Ramos (cell line): ENCODE measurements at regions not wholly inside any gene's neighbourhood (a gene's known extent, or its start where the extent isn't known, plus 50 kb on each side); places are given as distances from the start of the nearest gene placed in this dataset.

Experiments
- in situ Hi-C: fragments of 300-500 bp; cut with MboI; formaldehyde crosslinking; loops from one replicate; pipeline ENCODE4 v1.14.3; 2022; ENCODE audit warnings: low sequenced_read_pairs; ENCODE audit not compliant: unreplicated experiment

GRCh38 chr2:18218160-18218933, 339.9 kb downstream of the KCNS3 start:
- in situ Hi-C loops: no loop called here

DNA sequence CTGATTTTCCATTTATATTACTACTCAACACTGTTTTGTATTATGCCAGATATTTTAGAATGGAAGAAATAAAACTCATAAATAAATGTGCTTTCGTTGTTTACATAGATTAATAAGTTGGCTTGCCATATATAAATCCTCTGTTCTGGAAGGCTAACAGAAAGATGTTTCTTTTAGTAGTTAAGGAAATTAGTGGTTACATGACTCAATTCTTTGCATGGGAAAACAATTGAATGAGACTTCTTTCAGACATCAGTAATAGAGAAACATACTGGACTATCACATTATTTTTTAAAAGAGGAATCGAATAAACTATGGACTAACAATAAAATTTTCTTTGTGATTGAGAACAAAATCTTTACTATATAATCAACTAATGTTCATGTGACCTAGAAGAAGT, 336.5 kb downstream of the KCNS3 start:
- in situ Hi-C loops: no loop called here

DNA sequence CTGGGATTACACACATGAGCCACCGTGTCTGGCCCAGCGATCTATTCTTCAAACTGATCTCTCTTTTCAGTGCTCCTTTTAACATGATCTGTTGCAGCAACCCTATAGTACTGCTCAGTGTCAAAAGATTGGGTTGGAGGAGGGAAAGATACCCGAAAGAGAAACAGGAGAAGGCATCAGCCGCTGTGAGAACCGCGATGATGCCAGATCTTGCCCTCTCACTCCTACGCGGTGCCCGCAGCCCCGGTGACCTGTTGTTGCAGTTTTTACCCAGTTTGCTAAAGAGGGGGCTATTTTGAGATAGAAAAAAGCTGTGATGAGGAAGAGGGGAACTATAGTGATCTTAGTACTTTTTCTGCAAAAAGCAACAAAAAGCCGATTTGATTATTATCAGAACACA, 335.5 kb downstream of the KCNS3 start:
- in situ Hi-C loops: no loop called here

DNA sequence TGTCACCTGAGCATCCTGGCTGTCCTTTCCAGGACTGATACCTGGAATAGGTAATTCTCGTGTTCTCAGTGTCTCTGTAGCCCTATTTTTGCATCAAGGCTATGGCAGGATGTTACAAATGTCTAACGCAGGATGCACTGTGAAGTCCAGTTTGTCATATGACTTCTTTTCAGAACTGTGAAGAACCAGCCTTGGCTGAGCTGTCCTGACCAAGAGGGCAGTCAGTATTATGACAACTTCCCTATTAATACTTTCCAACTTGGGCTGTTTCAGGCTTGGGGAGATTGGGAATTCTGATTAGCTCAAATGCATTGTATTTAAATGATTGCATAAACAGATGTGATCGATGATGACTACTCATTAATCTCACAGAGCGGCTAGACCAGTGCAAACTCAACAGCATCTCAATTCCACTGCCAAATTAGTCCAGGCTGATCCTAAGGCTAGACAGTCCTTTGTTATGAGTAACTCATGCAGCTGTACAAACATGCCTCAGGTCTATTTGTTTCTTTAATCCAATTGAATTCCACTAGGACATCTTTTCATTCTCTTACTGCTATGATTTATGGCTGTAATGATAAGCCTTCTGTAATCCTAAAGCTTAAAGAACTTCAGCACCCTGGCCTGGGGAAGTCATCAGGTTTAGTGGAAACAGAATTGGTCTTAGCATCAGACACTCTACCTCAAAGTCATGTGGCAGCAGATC, 331.6 kb downstream of the KCNS3 start:
- in situ Hi-C loops: no loop called here

DNA sequence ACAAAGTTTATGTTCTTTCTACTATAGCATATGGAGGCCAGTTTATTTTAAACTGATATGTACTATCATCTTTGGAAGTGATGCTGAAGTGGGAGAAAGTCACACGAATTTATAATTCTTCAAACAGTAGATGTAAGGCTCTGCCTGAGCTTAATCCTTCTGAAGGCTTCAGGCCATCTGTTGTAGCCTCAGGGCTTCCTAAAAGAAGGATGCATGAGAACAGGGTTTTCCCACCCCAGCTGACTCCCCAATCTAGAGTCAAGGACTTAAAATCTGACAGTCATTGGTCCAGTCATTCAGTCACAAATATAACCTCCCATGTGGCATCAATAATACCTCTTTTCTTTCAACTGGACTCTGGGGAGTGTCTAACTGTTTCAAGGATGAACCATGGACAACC, 330.5 kb downstream of the KCNS3 start:
- in situ Hi-C loops: no loop called here

GRCh38 chr2:18200771-18201170, 322.3 kb downstream of the KCNS3 start:
- in situ Hi-C loops: no loop called here

GRCh38 chr2:18198677-18199076, 320.2 kb downstream of the KCNS3 start:
- in situ Hi-C loops: no loop called here

- in situ Hi-C loops: no loop called here
Measured at GRCh38 chr2:18194161-18194560, 315.7 kb downstream of the KCNS3 start.

- in situ Hi-C loops: no loop called here
Measured at GRCh38 chr2:18186816-18187613, 308.5 kb downstream of the KCNS3 start.

DNA sequence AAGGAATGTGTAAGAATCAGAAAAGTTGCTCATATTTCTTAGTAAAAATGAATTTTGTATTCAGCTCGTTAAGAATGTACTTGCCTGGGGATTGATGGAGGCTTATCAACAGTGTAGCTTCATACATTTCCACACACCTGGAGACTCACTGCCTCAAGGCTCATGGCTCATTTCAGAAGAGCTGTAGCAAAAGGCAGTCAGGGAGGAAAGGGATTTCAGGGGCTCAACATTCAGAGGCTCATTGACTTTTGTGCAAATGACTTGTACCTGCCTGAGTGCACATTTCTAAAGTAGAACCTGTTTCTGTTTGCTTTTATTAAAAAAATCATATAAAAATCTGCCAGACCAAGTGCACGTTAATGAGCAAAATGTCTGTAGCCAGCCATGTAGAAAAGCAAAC, 304.4 kb downstream of the KCNS3 start:
- in situ Hi-C loops: no loop called here

DNA sequence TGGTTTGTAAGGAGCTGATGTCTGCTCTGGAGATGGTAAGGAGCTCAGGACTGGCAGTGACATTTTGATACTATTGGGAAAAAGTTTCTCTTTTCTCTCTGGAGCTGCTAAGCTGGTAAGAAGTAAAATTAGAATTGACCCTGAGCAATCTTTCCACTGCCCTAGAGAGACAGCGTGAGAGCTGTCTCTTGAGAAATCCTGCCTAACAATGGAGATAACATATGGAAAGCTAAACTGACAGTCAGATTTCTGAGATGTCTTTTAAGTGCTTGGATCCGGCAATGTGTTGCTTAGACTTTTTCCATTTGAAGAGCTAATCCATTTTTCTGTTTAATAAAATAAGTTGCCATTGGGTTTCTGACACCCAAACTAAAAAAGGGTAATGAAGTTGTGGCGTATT, 302.4 kb downstream of the KCNS3 start:
- in situ Hi-C loops: no loop called here

DNA sequence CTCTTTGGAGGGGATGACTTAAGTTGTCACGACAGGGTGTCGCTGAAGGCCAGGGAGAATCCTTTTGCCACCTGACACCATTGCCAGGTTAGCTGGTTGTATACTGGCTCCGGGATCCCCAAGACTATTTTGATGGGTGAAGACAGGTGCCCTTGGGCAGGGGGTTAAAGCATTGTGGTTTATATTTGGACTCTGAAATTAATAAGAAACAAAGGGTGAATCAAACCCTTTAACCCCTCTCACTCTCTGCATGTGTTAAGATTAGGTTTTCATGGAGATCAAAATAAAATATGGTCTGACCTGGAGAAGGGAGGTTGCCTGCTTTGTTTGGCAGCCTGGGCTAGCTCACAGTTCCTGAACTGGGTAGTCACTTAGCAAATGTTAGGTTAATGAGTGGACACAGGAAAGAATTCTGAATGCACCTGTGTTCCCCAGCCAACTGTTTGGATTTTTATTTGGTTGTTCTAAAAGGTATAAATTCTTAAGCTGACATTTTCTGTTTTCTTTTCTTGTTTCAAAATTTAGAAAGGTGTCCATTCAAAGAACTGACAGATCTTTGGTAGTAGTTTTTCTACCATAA, 301.7 kb downstream of the KCNS3 start:
- in situ Hi-C loops: no loop called here

- in situ Hi-C loops: no loop called here
Measured at GRCh38 chr2:18178736-18179349, 300.4 kb downstream of the KCNS3 start.

DNA sequence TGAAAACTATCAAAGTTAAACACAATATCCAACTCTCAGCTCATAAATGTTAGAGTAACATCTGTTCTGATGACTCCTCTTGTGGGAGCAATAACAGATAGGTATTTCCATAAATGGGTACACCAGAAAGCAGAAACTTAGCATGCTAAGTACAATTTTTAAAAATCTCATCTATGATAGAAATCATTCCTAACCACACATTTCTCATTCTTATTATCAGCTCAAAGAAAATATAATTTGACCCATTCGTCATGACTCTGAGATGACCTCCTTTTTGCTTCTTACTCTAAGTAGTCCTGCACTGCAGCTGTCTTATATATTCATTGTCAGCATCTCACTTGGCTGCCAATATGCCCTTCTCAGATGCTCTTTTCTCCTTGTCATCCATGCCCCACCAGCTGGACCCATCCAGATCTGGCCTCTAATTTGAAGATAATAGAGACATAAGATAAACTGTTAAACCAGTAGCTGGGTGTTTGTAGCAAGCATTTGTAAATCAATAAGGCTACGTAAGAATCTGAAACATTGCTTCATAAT, 298.3 kb downstream of the KCNS3 start:
- in situ Hi-C loops: no loop called here

- in situ Hi-C loops: no loop called here
Measured at GRCh38 chr2:18172607-18173006, 294.1 kb downstream of the KCNS3 start.

DNA sequence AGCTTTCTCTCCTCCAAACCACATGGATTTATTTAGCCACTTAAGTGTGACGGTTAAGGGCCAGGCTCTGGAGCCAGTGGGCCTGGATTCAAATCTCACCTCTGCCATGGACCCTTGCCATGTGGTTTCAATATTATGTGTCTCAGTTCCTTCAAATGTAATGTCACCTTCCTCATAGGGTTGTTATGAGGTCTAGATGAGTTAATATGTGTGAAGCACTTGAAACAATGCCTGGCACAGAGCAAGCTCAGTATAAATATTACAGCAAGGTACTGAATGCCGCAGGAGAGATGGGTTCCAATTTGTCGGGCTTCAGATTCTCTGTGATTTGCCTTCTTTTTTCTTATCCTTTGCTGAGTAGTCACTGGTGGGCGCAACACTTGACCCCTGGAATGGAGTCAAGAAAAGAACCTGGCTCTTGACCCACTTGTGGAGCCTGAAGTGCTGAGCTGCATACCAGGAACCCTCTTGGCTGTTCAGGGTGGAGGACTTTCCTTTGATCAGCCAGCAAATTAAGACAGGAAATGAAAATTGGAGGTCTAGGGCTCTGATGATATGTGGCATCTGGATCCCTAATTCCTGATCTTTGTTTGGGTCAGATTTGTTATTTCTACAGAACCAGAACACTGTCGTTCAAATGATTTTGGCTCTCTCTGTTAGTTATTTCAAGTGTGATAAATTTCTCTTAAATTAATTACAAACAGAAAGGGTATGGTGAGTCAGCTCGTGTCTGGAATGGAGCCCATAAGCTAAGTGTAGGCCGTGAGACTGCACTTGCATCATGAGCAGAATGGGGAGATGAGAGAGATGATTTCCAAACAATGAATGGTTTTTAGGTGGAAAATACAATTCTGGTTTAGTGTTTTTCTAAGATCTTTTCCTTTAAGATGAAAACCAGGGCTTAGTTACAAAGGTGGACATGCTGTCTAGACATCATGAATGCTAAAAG, 293.0 kb downstream of the KCNS3 start:
- in situ Hi-C loops: no loop called here

GRCh38 chr2:18170642-18171041, 292.2 kb downstream of the KCNS3 start:
- in situ Hi-C loops: no loop called here

GRCh38 chr2:18169893-18170175, 291.4 kb downstream of the KCNS3 start:
- in situ Hi-C loops: no loop called here
